SK-N-SH (cell line): ENCODE measurements at regions not wholly inside any gene's neighbourhood (a gene's known extent, or its start where the extent isn't known, plus 50 kb on each side); places are given as distances from the start of the nearest gene placed in this dataset.

ENCODE experiments used
- CTCF ChIA-PET: fragments of 300-600, 350-600 bp; formaldehyde crosslinking; extraction: SDS; loops from one replicate; lab custom pipeline; 2021; lab: Yijun Ruan, JAX
- POLR2A ChIA-PET: fragments of 350-600 bp; sonication (Branson Sonifier 250); formaldehyde crosslinking; extraction: SDS; loops from one replicate; lab custom pipeline; 2020; ENCODE audit warnings: antibody characterized with exemption, inconsistent platforms; lab: Yijun Ruan, JAX
- DNase-seq: peaks from one replicate; pipeline ENCODE4 v3.0.0; 2012
- H2AFZ ChIP-seq: fragments of 200-600 bp; sonication (generic); 2 replicates; pipeline ENCODE4 v1.8.1; 2016; ENCODE audit warnings: antibody characterized with exemption, mild to moderate bottlenecking, low read depth
- H3F3A ChIP-seq: fragments of 200-600 bp; sonication (generic); replicated peaks from 2 replicates; pipeline ENCODE3; 2016; ENCODE audit warnings: antibody characterized with exemption, mild to moderate bottlenecking; ENCODE audit not compliant: insufficient read depth
- H3K27ac ChIP-seq, 2 experiments: fragments of 200-500 bp in 1 of 2; fragments of 200-600 bp in 1 of 2; sonication (Bioruptor generic) in 1 of 2; sonication (generic), shearing (Covaris generic) in 1 of 2; 2 replicates each; pipeline versions ENCODE4 v1.5.1 to v1.6.1; 2014 to 2016; ENCODE audit warnings: low read depth in 2 of 2, inconsistent platforms in 1 of 2, low read length in 1 of 2, mild to moderate bottlenecking in 1 of 2, mixed read lengths in 1 of 2
- H3K27me3 ChIP-seq: fragments of 200-600 bp; sonication (generic), shearing (Covaris generic); 2 replicates; pipeline ENCODE4 v1.6.1; 2016; ENCODE audit warnings: mixed run types; ENCODE audit not compliant: insufficient read depth
- H3K36me3 ChIP-seq, 2 experiments: fragments of 200-500 bp in 1 of 2; fragments of 200-600 bp in 1 of 2; sonication (Bioruptor generic) in 1 of 2; sonication (generic) in 1 of 2; replicated peaks in 1 of 2; 2 replicates each; pipeline versions ENCODE3 to v1.5.1; 2014 to 2016; ENCODE audit warnings: low read length in 1 of 2, mild to moderate bottlenecking in 1 of 2; ENCODE audit not compliant: insufficient read depth in 2 of 2, control insufficient read depth in 1 of 2
- H3K4me1 ChIP-seq, 2 experiments: fragments of 200-500 bp in 1 of 2; fragments of 200-600 bp in 1 of 2; sonication (Bioruptor generic) in 1 of 2; sonication (generic), shearing (Covaris generic) in 1 of 2; 2 replicates each; pipeline versions ENCODE4 v1.5.1 to v1.6.1; 2014 to 2016; ENCODE audit warnings: low read depth in 1 of 2, low read length in 1 of 2, mixed run types in 1 of 2; ENCODE audit not compliant: insufficient read depth in 2 of 2, control insufficient read depth in 1 of 2
- H3K4me2 ChIP-seq: fragments of 200-600 bp; sonication (generic), shearing (Covaris generic); 2 replicates; pipeline ENCODE4 v1.6.1; 2017; ENCODE audit warnings: mixed run types
- H3K4me3 ChIP-seq, 2 experiments: fragments of 200-500 bp in 1 of 2; fragments of 200-600 bp in 1 of 2; sonication (Bioruptor generic) in 1 of 2; sonication (generic), shearing (Covaris generic) in 1 of 2; 2 replicates each; pipeline versions ENCODE4 v1.5.1 to v1.8.1; 2014 to 2016; ENCODE audit warnings: low read depth in 2 of 2, inconsistent platforms in 1 of 2, low read length in 1 of 2, mild to moderate bottlenecking in 1 of 2, mixed read lengths in 1 of 2, moderate library complexity in 1 of 2
- H3K79me2 ChIP-seq: fragments of 200-600 bp; sonication (generic); 2 replicates; pipeline ENCODE4 v1.8.1; 2017; ENCODE audit warnings: mild to moderate bottlenecking; ENCODE audit not compliant: insufficient read depth
- H3K9ac ChIP-seq: fragments of 200-600 bp; sonication (generic); 2 replicates; pipeline ENCODE4 v1.6.1; 2017; ENCODE audit warnings: mixed run types
- H3K9me2 ChIP-seq: fragments of 200-600 bp; sonication (generic); 2 replicates; pipeline ENCODE4 v1.6.1; 2017; ENCODE audit warnings: mixed run types
- H3K9me3 ChIP-seq: fragments of 200-600 bp; sonication (generic); 2 replicates; pipeline ENCODE4 v1.6.1; 2017; ENCODE audit warnings: mixed run types, mild to moderate bottlenecking, moderate library complexity
- H4K20me1 ChIP-seq: fragments of 200-600 bp; sonication (generic); 2 replicates; pipeline ENCODE4 v1.6.1; 2017; ENCODE audit warnings: mild to moderate bottlenecking, mixed run types; ENCODE audit not compliant: insufficient read depth
- ELF1 ChIP-seq: IDR thresholded peaks from 2 replicates; pipeline ENCODE4 v1.4.0; 2012
- EP300 ChIP-seq, 2 experiments: IDR thresholded peaks; 2 replicates each; pipeline versions ENCODE4 v1.4.0 to v1.6.1; 2012; ENCODE audit warnings: borderline replicate concordance in 1 of 2, low read depth in 1 of 2, low read length in 1 of 2
- FOSL2 ChIP-seq: IDR thresholded peaks from 2 replicates; pipeline ENCODE4 v1.4.0; 2012; ENCODE audit warnings: low read depth, mild to moderate bottlenecking, moderate library complexity, borderline replicate concordance
- GATA2 ChIP-seq: sonication (generic); formaldehyde crosslinking; IDR thresholded peaks from 2 replicates; pipeline ENCODE4 v1.5.0; 2020; ENCODE audit warnings: mild to moderate bottlenecking, missing genetic modification reagents
- JUND ChIP-seq: IDR thresholded peaks from 2 replicates; pipeline ENCODE4 v1.4.0; 2012
- MAX ChIP-seq: IDR thresholded peaks from 2 replicates; pipeline ENCODE4 v1.4.0; 2012; ENCODE audit warnings: low read depth
- MEF2A ChIP-seq: IDR thresholded peaks from 2 replicates; pipeline ENCODE4 v1.4.0; 2012; ENCODE audit warnings: low read depth, borderline replicate concordance
- MXI1 ChIP-seq: IDR thresholded peaks from 2 replicates; pipeline ENCODE4 v1.6.1; 2012; ENCODE audit warnings: mild to moderate bottlenecking, low read depth, low read length, improper control_type of control experiment
- NRF1 ChIP-seq: IDR thresholded peaks from 2 replicates; pipeline ENCODE4 v1.6.1; 2012; ENCODE audit warnings: low read depth, mild to moderate bottlenecking, low read length
- PBX3 ChIP-seq: IDR thresholded peaks from 2 replicates; pipeline ENCODE4; 2012
- RAD21 ChIP-seq: IDR thresholded peaks from 2 replicates; pipeline ENCODE4 v1.6.1; 2012; ENCODE audit warnings: mild to moderate bottlenecking, low read length
- REST ChIP-seq: IDR thresholded peaks from 2 replicates; pipeline ENCODE4 v1.6.1; 2012; ENCODE audit warnings: mild to moderate bottlenecking, low read depth, low read length, moderate library complexity
- RFX5 ChIP-seq: IDR thresholded peaks from 2 replicates; pipeline ENCODE4 v1.6.1; 2012; ENCODE audit warnings: mild to moderate bottlenecking, improper control_type of control experiment, low read length
- RXRA ChIP-seq: IDR thresholded peaks from 2 replicates; pipeline ENCODE4 v1.4.0; 2012; ENCODE audit warnings: low read depth, mild to moderate bottlenecking, borderline replicate concordance
- SIN3A ChIP-seq: IDR thresholded peaks from 2 replicates; pipeline ENCODE4 v1.6.1; 2012; ENCODE audit warnings: low read depth, mild to moderate bottlenecking, low read length, moderate library complexity, borderline replicate concordance
- TAF1 ChIP-seq: IDR thresholded peaks from 2 replicates; pipeline ENCODE4 v1.6.1; 2012; ENCODE audit warnings: low read depth, mild to moderate bottlenecking, low read length, moderate library complexity, borderline replicate concordance
- TEAD4 ChIP-seq: IDR thresholded peaks from 2 replicates; pipeline ENCODE4 v1.4.0; 2012; ENCODE audit warnings: mild to moderate bottlenecking, borderline replicate concordance; ENCODE audit not compliant: insufficient read depth
- WGBS: methylation state at CpG from one replicate; pipeline ENCODE4 v1.1.6; 2017; ENCODE audit warnings: low lambda C conversion rate; 5-methylcytosine and 5-hydroxymethylcytosine counted together
- TF ChIP-seq, protein P1 (sequence below): fragments of 200-600 bp; sonication (generic); IDR thresholded peaks from 2 replicates; pipeline ENCODE4 v1.6.1; 2017; ENCODE audit warnings: antibody characterized with exemption, mild to moderate bottlenecking, moderate library complexity
- TF ChIP-seq, protein P2 (sequence below): IDR thresholded peaks from 2 replicates; pipeline ENCODE4 v1.4.0; 2012; ENCODE audit warnings: low read depth, borderline replicate concordance
- TF ChIP-seq, protein P3 (sequence below): fragments of 150-350 bp; IDR thresholded peaks from 2 replicates; pipeline ENCODE4 v1.6.1; 2017; ENCODE audit warnings: antibody characterized with exemption, low read length, low read depth, borderline replicate concordance

GRCh38 chr15:88738796-88739195 lies 64.4 kb upstream of the ACAN start (continued):
- no peak for TF ChIP-seq PBX3
- no peak for TF ChIP-seq TAF1
- TF ChIP-seq RAD21: no peak
- no peak for TF ChIP-seq REST

DNA sequence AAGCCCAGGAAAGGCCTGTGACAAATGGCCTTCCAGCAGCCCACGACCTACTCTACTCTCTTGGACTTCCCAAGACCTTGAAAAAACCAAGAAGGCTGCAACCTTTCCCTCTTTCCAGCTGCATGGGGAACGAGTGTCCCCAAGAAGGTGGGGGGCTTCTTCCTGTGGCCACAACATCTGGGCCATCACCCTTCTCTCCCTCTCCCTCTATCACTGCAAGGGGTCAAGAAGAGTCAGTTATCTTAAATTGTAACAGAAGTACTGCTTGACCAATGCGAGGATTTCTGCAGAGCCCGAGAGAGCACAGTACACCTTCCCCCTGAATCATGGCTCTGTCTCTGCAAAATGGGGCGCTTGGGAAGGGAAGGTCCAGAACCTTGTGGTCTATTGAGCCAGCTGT lies 63.7 kb upstream of the ACAN start:
- no peak for DNase-seq
- H2AFZ ChIP-seq: no peak overlapping the region
- no peaks in the 10 kb centered on the region for H3K36me3 ChIP-seq
- peaks cover 0 to 4% of the 10 kb centered on the region in 2 experiments; a peak in 1 of 4 replicates for H3K4me1 ChIP-seq
- H3K9ac ChIP-seq: no peak overlapping the region
- no peak overlapping the region for H3K27ac ChIP-seq
- no peak overlapping the region for H3K4me3 ChIP-seq
- no peaks in the 10 kb centered on the region for H3K9me3 ChIP-seq
- no peaks in the 10 kb centered on the region for H3K27me3 ChIP-seq
- H3K9me2 ChIP-seq: no peaks in the 10 kb centered on the region
- ChIA-PET POLR2A (no interaction called here), CTCF (no interaction called here)
- H4K20me1 ChIP-seq: no peaks in the 10 kb centered on the region
- H3K4me2 ChIP-seq: no peak overlapping the region
- H3K79me2 ChIP-seq: no peaks in the 10 kb centered on the region
- TF ChIP-seq RFX5: no peak
- TF ChIP-seq MAX: no peak
- TF ChIP-seq, protein P1, sequence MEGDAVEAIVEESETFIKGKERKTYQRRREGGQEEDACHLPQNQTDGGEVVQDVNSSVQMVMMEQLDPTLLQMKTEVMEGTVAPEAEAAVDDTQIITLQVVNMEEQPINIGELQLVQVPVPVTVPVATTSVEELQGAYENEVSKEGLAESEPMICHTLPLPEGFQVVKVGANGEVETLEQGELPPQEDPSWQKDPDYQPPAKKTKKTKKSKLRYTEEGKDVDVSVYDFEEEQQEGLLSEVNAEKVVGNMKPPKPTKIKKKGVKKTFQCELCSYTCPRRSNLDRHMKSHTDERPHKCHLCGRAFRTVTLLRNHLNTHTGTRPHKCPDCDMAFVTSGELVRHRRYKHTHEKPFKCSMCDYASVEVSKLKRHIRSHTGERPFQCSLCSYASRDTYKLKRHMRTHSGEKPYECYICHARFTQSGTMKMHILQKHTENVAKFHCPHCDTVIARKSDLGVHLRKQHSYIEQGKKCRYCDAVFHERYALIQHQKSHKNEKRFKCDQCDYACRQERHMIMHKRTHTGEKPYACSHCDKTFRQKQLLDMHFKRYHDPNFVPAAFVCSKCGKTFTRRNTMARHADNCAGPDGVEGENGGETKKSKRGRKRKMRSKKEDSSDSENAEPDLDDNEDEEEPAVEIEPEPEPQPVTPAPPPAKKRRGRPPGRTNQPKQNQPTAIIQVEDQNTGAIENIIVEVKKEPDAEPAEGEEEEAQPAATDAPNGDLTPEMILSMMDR: no peak
- no peak for TF ChIP-seq MEF2A
- no peak for TF ChIP-seq TEAD4
- no peak for TF ChIP-seq EP300 (IDR thresholded peaks at IDR 0.05; ENCODE audit: borderline replicate concordance in 1 of 2, low read depth in 1 of 2, low read length in 1 of 2)
- TF ChIP-seq GATA2 (CRISPR knock-in tag): no peak
- no peak for TF ChIP-seq FOSL2
- TF ChIP-seq MXI1: no peak
- TF ChIP-seq JUND: no peak
- no peak for TF ChIP-seq ELF1
- TF ChIP-seq SIN3A: no peak
- no peak for TF ChIP-seq TAF1
- no peak for TF ChIP-seq RXRA
- TF ChIP-seq, protein P2, sequence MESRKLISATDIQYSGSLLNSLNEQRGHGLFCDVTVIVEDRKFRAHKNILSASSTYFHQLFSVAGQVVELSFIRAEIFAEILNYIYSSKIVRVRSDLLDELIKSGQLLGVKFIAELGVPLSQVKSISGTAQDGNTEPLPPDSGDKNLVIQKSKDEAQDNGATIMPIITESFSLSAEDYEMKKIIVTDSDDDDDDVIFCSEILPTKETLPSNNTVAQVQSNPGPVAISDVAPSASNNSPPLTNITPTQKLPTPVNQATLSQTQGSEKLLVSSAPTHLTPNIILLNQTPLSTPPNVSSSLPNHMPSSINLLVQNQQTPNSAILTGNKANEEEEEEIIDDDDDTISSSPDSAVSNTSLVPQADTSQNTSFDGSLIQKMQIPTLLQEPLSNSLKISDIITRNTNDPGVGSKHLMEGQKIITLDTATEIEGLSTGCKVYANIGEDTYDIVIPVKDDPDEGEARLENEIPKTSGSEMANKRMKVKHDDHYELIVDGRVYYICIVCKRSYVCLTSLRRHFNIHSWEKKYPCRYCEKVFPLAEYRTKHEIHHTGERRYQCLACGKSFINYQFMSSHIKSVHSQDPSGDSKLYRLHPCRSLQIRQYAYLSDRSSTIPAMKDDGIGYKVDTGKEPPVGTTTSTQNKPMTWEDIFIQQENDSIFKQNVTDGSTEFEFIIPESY: no peak
- TF ChIP-seq RAD21: no peak
- TF ChIP-seq PBX3: no peak
- TF ChIP-seq NRF1: no peak
- TF ChIP-seq, protein P3, sequence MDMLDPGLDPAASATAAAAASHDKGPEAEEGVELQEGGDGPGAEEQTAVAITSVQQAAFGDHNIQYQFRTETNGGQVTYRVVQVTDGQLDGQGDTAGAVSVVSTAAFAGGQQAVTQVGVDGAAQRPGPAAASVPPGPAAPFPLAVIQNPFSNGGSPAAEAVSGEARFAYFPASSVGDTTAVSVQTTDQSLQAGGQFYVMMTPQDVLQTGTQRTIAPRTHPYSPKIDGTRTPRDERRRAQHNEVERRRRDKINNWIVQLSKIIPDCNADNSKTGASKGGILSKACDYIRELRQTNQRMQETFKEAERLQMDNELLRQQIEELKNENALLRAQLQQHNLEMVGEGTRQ: no peak
- TF ChIP-seq, all 33 proteins: peak for 0
- no peaks in the 10 kb centered on the region for H3F3A ChIP-seq
- 23% methylated on average over 5 of the region's 5 CpGs for WGBS
